OCI-LY1 (cell line): ENCODE measurements at regions not wholly inside any gene's neighbourhood (a gene's known extent, or its start where the extent isn't known, plus 50 kb on each side); places are given as distances from the start of the nearest gene placed in this dataset.

Experiments used
- H2AFZ ChIP-seq: fragments of 200-600 bp; sonication (generic), shearing (Covaris generic); 2 replicates; pipeline ENCODE4 v1.6.0; 2014; ENCODE audit warnings: antibody characterized with exemption, mild to moderate bottlenecking, low read length
- H3F3A ChIP-seq: fragments of 200-600 bp; sonication (generic), shearing (Covaris generic); 2 replicates; pipeline ENCODE4 v1.6.0; 2014; ENCODE audit warnings: mild to moderate bottlenecking, antibody characterized with exemption, low read length, moderate library complexity; ENCODE audit not compliant: insufficient read depth
- H3K27ac ChIP-seq: fragments of 200-600 bp; sonication (generic); 2 replicates; pipeline ENCODE4 v1.5.1; 2014; ENCODE audit warnings: low read length, mixed run types, mild to moderate bottlenecking, low read depth; ENCODE audit not compliant: poor library complexity, severe bottlenecking
- H3K27me3 ChIP-seq: fragments of 200-600 bp; sonication (generic); 2 replicates; pipeline ENCODE4 v1.6.0; 2014; ENCODE audit warnings: antibody characterized with exemption, mild to moderate bottlenecking, low read length, moderate library complexity; ENCODE audit not compliant: insufficient read depth
- H3K36me3 ChIP-seq: fragments of 200-600 bp; sonication (generic); 2 replicates; pipeline ENCODE4 v1.6.1; 2014; ENCODE audit warnings: mild to moderate bottlenecking, antibody characterized with exemption, low read length, moderate library complexity, mixed read lengths; ENCODE audit not compliant: insufficient read depth
- H3K4me1 ChIP-seq: fragments of 200-600 bp; sonication (generic); 2 replicates; pipeline ENCODE4 v1.5.1; 2014; ENCODE audit warnings: mild to moderate bottlenecking, low read length, moderate library complexity; ENCODE audit not compliant: insufficient read depth, severe bottlenecking
- H3K4me2 ChIP-seq: fragments of 200-600 bp; sonication (generic), shearing (Covaris generic); 2 replicates; pipeline ENCODE4 v1.6.1; 2014; ENCODE audit warnings: low read length
- H3K4me3 ChIP-seq: fragments of 200-600 bp; sonication (generic); 2 replicates; pipeline ENCODE4 v1.5.1; 2014; ENCODE audit warnings: low read length, low read depth, mild to moderate bottlenecking, mixed read lengths; ENCODE audit not compliant: poor library complexity, severe bottlenecking
- H3K79me2 ChIP-seq: fragments of 200-600 bp; shearing (Covaris generic); 2 replicates; pipeline ENCODE4 v1.6.1; 2016; ENCODE audit warnings: mixed run types, low read length, mixed read lengths; ENCODE audit not compliant: insufficient read depth
- H3K9ac ChIP-seq: fragments of 200-600 bp; sonication (generic), shearing (Covaris generic); 2 replicates; pipeline ENCODE4 v1.6.1; 2014; ENCODE audit warnings: mild to moderate bottlenecking, low read length, mixed read lengths
- H3K9me2 ChIP-seq: fragments of 200-600 bp; sonication (generic), shearing (Covaris generic); 2 replicates; pipeline ENCODE4 v1.6.1; 2014; ENCODE audit warnings: low read depth, mild to moderate bottlenecking, low read length, mixed read lengths
- H3K9me3 ChIP-seq: fragments of 200-600 bp; shearing (Covaris generic); 2 replicates; pipeline ENCODE4 v1.6.1; 2014; ENCODE audit warnings: low read length, mixed read lengths
- H4K20me1 ChIP-seq: fragments of 200-600 bp; sonication (generic), shearing (Covaris generic); 2 replicates; pipeline ENCODE4 v1.6.0; 2016; ENCODE audit warnings: mild to moderate bottlenecking, low read length; ENCODE audit not compliant: insufficient read depth
- CTCF ChIP-seq: fragments of 200-600 bp; sonication (generic), shearing (Covaris generic); IDR thresholded peaks from 2 replicates; pipeline ENCODE4 v1.5.1; 2017; ENCODE audit warnings: mild to moderate bottlenecking, antibody characterized with exemption, low read length, moderate library complexity, mixed read lengths
- EZH2 ChIP-seq: fragments of 200-600 bp; sonication (generic), shearing (Covaris generic); IDR thresholded peaks from 2 replicates; pipeline ENCODE4 v1.8.0; 2017; ENCODE audit warnings: borderline replicate concordance, mixed run types, mild to moderate bottlenecking, antibody characterized with exemption, low read length, moderate library complexity, mixed read lengths

DNA sequence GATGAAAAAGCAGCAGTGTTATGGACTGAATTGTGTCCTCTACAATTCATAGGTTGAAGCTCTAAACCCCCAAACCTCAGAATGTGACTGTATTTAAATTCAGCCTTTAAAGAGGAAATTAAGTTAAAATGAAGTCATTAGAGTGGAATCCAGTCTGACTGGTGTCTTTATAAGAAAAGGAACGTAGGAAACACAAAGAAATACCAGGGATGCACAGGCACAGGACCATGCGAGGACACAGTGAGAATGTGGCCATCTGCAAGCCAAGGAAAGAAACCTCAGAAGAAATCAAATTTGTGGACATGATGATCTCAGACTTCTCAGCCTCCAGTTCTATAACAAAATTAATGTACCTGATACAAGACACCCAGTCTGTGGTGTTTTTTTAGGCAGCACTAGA, 971.2 kb upstream of the CDH9 start:
- Histone ChIP-seq H2AFZ (no peak overlapping the region), H3K9me2 (no peaks in the 10 kb centered on the region), H3K27me3 (no peaks in the 10 kb centered on the region), H3K4me3 (no peak overlapping the region), H3K4me1 (no peaks in the 10 kb centered on the region), H3F3A (no peaks in the 10 kb centered on the region), H3K27ac (no peak overlapping the region), H3K36me3 (no peaks in the 10 kb centered on the region), H3K9me3 (0 out of 2 replicates have a peak, but pooled peaks cover 3% of the 10 kb centered on the region), H3K9ac (no peak overlapping the region), H3K79me2 (no peaks in the 10 kb centered on the region), H3K4me2 (no peak overlapping the region), H4K20me1 (no peaks in the 10 kb centered on the region)
- TF ChIP-seq CTCF (no peak), EZH2 (no peak)

DNA sequence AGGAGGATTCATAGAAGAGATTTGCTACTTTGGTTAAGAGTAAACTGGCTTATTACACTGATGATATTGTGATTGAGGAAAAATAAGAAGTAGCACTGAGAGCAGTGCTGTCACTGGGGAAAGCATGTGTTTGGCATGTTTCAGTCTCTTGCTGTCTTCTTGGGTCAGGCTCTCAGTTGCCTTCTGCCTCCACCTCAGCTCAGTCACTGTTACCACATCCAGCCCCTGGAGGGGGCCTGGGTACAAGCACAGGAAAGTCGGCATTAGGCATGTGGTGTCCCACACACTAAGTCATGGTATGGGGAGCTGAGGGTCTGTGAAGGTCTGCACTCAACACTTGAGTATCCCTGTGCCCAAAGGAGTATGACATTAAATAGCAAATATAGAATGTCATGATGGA, 958.3 kb upstream of the CDH9 start:
- H3K27me3 ChIP-seq, result no peaks in the 10 kb centered on the region
- H3K9me2 ChIP-seq, result no peaks in the 10 kb centered on the region
- no peaks in the 10 kb centered on the region; the same call in 1 of the 2 replicates for H3F3A ChIP-seq
- H3K27ac ChIP-seq, result no peak overlapping the region
- no peaks in the 10 kb centered on the region for H3K36me3 ChIP-seq
- TF ChIP-seq CTCF (no peak), EZH2 (no peak)
- H3K9me3 ChIP-seq, result no peaks in the 10 kb centered on the region
- H3K4me3 ChIP-seq, result no peak overlapping the region
- H3K79me2 ChIP-seq, result no peaks in the 10 kb centered on the region
- H3K4me1 ChIP-seq, result no peaks in the 10 kb centered on the region
- H3K4me2 ChIP-seq, result no peak overlapping the region
- H4K20me1 ChIP-seq, result no peaks in the 10 kb centered on the region
- no peak overlapping the region for H2AFZ ChIP-seq
- no peak overlapping the region for H3K9ac ChIP-seq

DNA sequence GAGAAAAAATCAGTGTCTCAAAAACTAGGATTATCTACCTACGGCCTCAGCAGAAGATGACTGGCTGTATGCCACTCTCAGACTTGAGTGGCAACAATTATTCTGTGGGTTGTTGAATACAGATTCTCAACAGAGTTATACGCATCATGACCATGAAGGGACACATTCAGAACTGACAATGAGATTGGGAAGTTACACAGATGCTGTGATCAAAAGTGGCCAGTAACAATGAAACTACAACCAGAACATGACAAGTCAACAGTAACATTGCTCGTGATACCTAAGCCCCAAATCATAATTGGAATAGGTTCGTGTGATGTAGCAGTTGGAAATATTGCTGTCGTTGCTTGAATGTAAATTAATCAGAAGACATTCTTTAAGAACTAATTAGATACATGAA, 957.5 kb upstream of the CDH9 start:
- H3F3A ChIP-seq, result no peaks in the 10 kb centered on the region; the same call in 1 of the 2 replicates
- H3K9me3 ChIP-seq, result no peaks in the 10 kb centered on the region
- H3K9ac ChIP-seq, result no peak overlapping the region
- no peak overlapping the region for H3K4me3 ChIP-seq
- no peaks in the 10 kb centered on the region for H3K27me3 ChIP-seq
- H3K9me2 ChIP-seq, result no peaks in the 10 kb centered on the region
- H3K4me2 ChIP-seq, result no peak overlapping the region
- no peak overlapping the region for H3K27ac ChIP-seq
- no peaks in the 10 kb centered on the region for H3K36me3 ChIP-seq
- no peak for TF ChIP-seq EZH2
- no peak for TF ChIP-seq CTCF
- no peak overlapping the region for H2AFZ ChIP-seq
- no peaks in the 10 kb centered on the region for H4K20me1 ChIP-seq
- H3K79me2 ChIP-seq, result no peaks in the 10 kb centered on the region
- no peaks in the 10 kb centered on the region for H3K4me1 ChIP-seq
